HCT116 (cell line): ENCODE measurements at regions not wholly inside any gene's neighbourhood (a gene's known extent, or its start where the extent isn't known, plus 50 kb on each side); places are given as distances from the start of the nearest gene placed in this dataset.

Experiments
- ATAC-seq: fragments of 200-7000 bp; cut with Tn5 transposase; 2 replicates; pipeline ENCODE4 v1.9.1; 2020; ENCODE audit warnings: mild to moderate bottlenecking, moderate library complexity
- BruUV-seq: library from RNA; stranded (reverse); fragments of 400-500 nt; replicated peaks from 2 replicates; lab custom pipeline; 2021; lab: Mats Ljungman, UMichigan
- CTCF ChIA-PET: fragments of 300-600 bp; sonication (Branson Sonifier 250); formaldehyde crosslinking; loops from one replicate; lab custom pipeline; 2021; ENCODE audit warnings: antibody characterized with exemption; lab: Charles Lee
- POLR2A ChIA-PET: fragments of 300-600, 350-600 bp; sonication (Branson Sonifier 250); formaldehyde crosslinking; loops from one replicate; lab custom pipeline; 2021; ENCODE audit warnings: antibody characterized with exemption; lab: Charles Lee
- RAD21 ChIA-PET, 2 experiments: fragments of 300-600 bp; sonication (Branson Sonifier 250); formaldehyde crosslinking; loops; one replicate each; lab custom pipeline; 2023; ENCODE audit warnings: low total read pairs in 2 of 2; ENCODE audit not compliant: uncharacterized antibody in 2 of 2, unreplicated experiment in 2 of 2, low non-redundant PET in 1 of 2; lab: Charles Lee
- DNase-seq: peaks from one replicate; pipeline ENCODE4 v3.0.0-alpha.2; 2010; ENCODE audit warnings: low read depth, low spot score
- H2AFZ ChIP-seq: fragments of 200-600 bp; shearing (Covaris generic), sonication (generic); 2 replicates; pipeline ENCODE4 v1.6.1; 2017; ENCODE audit warnings: low read depth, mixed run types, mixed read lengths, antibody characterized with exemption, low read length; ENCODE audit not compliant: poor library complexity, severe bottlenecking
- H3K27ac ChIP-seq: 2 replicates; pipeline ENCODE4 v1.5.1; 2012; ENCODE audit warnings: low read depth, low read length
- H3K27me3 ChIP-seq: fragments of 200-600 bp; sonication (generic); 2 replicates; pipeline ENCODE4 v1.6.1; 2016; ENCODE audit warnings: mixed run types, low read length, mixed read lengths; ENCODE audit not compliant: insufficient read depth
- H3K36me3 ChIP-seq, 2 experiments: fragments of 200-500 bp in 1 of 2; fragments of 200-600 bp in 1 of 2; sonication (Bioruptor generic) in 1 of 2; sonication (generic) in 1 of 2; 2 replicates each; pipeline versions ENCODE4 v1.5.1 to v1.6.1; 2014 to 2016; ENCODE audit warnings: low read length in 2 of 2, inconsistent platforms in 1 of 2, mixed read lengths in 1 of 2, mixed run types in 1 of 2; ENCODE audit not compliant: insufficient read depth in 2 of 2, control insufficient read depth in 1 of 2
- H3K4me1 ChIP-seq, 2 experiments: fragments of 200-600 bp in 1 of 2; sonication (generic) in 1 of 2; 2 replicates each; pipeline versions ENCODE4 v1.5.1 to v1.6.1; 2012 to 2017; ENCODE audit warnings: low read length in 2 of 2, inconsistent platforms in 1 of 2, mild to moderate bottlenecking in 1 of 2, mixed read lengths in 1 of 2, mixed run types in 1 of 2, moderate library complexity in 1 of 2; ENCODE audit not compliant: insufficient read depth in 2 of 2, control insufficient read depth in 1 of 2
- H3K4me2 ChIP-seq: fragments of 200-600 bp; sonication (generic); 2 replicates; pipeline ENCODE4 v1.6.1; 2017; ENCODE audit warnings: mixed run types, low read length, mixed read lengths
- H3K4me3 ChIP-seq, 2 experiments: fragments of 200-600 bp in 1 of 2; sonication (generic) in 1 of 2; replicated peaks in 1 of 2; 2 replicates each; pipeline ENCODE4 v1.5.1; 2011 to 2016; ENCODE audit warnings: low read length in 2 of 2, control low read depth in 1 of 2, low read depth in 1 of 2, mild to moderate bottlenecking in 1 of 2, mixed read lengths in 1 of 2, mixed run types in 1 of 2
- H3K79me2 ChIP-seq: fragments of 200-600 bp; sonication (generic); 2 replicates; pipeline ENCODE4 v1.6.1; 2017; ENCODE audit warnings: mild to moderate bottlenecking, mixed run types, low read length, moderate library complexity, mixed read lengths; ENCODE audit not compliant: insufficient read depth
- H3K9ac ChIP-seq: fragments of 200-600 bp; sonication (generic); 2 replicates; pipeline ENCODE4 v1.6.1; 2016; ENCODE audit warnings: low read length, mixed read lengths
- H3K9me2 ChIP-seq: fragments of 200-600 bp; sonication (generic), shearing (Covaris generic); 2 replicates; pipeline ENCODE4 v1.6.1; 2017; ENCODE audit warnings: mixed run types, mild to moderate bottlenecking, moderate library complexity; ENCODE audit not compliant: insufficient read depth
- H3K9me3 ChIP-seq, 2 experiments: fragments of 200-500 bp in 1 of 2; fragments of 200-600 bp in 1 of 2; sonication (Bioruptor generic) in 1 of 2; sonication (generic) in 1 of 2; 2 replicates each; pipeline ENCODE4 v1.6.1; 2014 to 2017; ENCODE audit warnings: low read length in 2 of 2, mixed read lengths in 2 of 2, inconsistent platforms in 1 of 2, low read depth in 1 of 2, mild to moderate bottlenecking in 1 of 2, mixed run types in 1 of 2, moderate library complexity in 1 of 2; ENCODE audit not compliant: control insufficient read depth in 1 of 2, insufficient read depth in 1 of 2
- H4K20me1 ChIP-seq: fragments of 200-600 bp; sonication (generic), shearing (Covaris generic); 2 replicates; pipeline ENCODE4 v1.6.1; 2017; ENCODE audit warnings: mixed run types, mild to moderate bottlenecking, moderate library complexity; ENCODE audit not compliant: insufficient read depth
- ATF3 ChIP-seq: IDR thresholded peaks from 2 replicates; pipeline ENCODE4 v1.6.1; 2012
- CBX3 ChIP-seq: IDR thresholded peaks from 2 replicates; pipeline ENCODE4 v1.6.1; 2012; ENCODE audit warnings: low read depth
- CEBPB ChIP-seq: IDR thresholded peaks from 2 replicates; pipeline ENCODE4 v1.6.1; 2012; ENCODE audit warnings: low read depth
- CTCF ChIP-seq, 3 experiments: fragments of 200-600 bp in 1 of 3; sonication (generic) in 1 of 3; IDR thresholded peaks in 2 of 3; conservative IDR thresholded peaks in 1 of 3; 2 replicates each; pipeline ENCODE4 v1.5.1; 2012 to 2017; ENCODE audit warnings: low read depth in 2 of 3, low read length in 2 of 3, antibody characterized with exemption in 1 of 3, borderline replicate concordance in 1 of 3, control low read depth in 1 of 3, mild to moderate bottlenecking in 1 of 3, mixed read lengths in 1 of 3, mixed run types in 1 of 3, moderate library complexity in 1 of 3; ENCODE audit not compliant: insufficient read depth in 1 of 3
- EGR1 ChIP-seq: IDR thresholded peaks from 2 replicates; pipeline ENCODE4 v1.6.1; 2012; ENCODE audit warnings: low read depth
- ELF1 ChIP-seq: IDR thresholded peaks from 2 replicates; pipeline ENCODE4 v1.6.1; 2012; ENCODE audit warnings: low read depth, borderline replicate concordance
- EZH2 ChIP-seq: fragments of 200-600 bp; sonication (generic); IDR thresholded peaks from 2 replicates; pipeline ENCODE4 v1.6.1; 2017; ENCODE audit warnings: antibody characterized with exemption, mixed run types
- EZH2phosphoT487 ChIP-seq: fragments of 200-600 bp; IDR thresholded peaks from 2 replicates; pipeline ENCODE4 v1.6.1; 2018; ENCODE audit warnings: antibody characterized with exemption, borderline replicate concordance
- FOSL1 ChIP-seq: IDR thresholded peaks from 2 replicates; pipeline ENCODE4 v1.6.1; 2012; ENCODE audit warnings: low read depth
- MAX ChIP-seq: IDR thresholded peaks from 2 replicates; pipeline ENCODE4 v1.6.1; 2012
- POLR2A ChIP-seq: IDR thresholded peaks from 2 replicates; pipeline ENCODE4 v1.7.0; 2011; ENCODE audit warnings: borderline replicate concordance; ENCODE audit not compliant: insufficient read depth, insufficient read length; ENCODE audit errors: extremely low read depth
- POLR2AphosphoS5 ChIP-seq: IDR thresholded peaks from 2 replicates; pipeline ENCODE4 v1.6.1; 2011; ENCODE audit warnings: mild to moderate bottlenecking, low read depth, low read length, moderate library complexity
- RAD21 ChIP-seq: IDR thresholded peaks from 2 replicates; pipeline ENCODE4 v1.6.1; 2012; ENCODE audit warnings: low read depth, mild to moderate bottlenecking
- SIN3A ChIP-seq: IDR thresholded peaks from 2 replicates; pipeline ENCODE4 v1.6.1; 2012; ENCODE audit warnings: low read depth
- TCF7L2 ChIP-seq: IDR thresholded peaks from 2 replicates; pipeline ENCODE4 v1.7.0; 2011; ENCODE audit warnings: borderline replicate concordance, inconsistent platforms; ENCODE audit not compliant: insufficient read depth, insufficient read length; ENCODE audit errors: extremely low read depth
- YY1 ChIP-seq: IDR thresholded peaks from 2 replicates; pipeline ENCODE4 v1.6.1; 2011; ENCODE audit warnings: low read length, low read depth, moderate library complexity, mild to moderate bottlenecking; ENCODE audit not compliant: insufficient replicate concordance; ENCODE audit errors: extremely low read depth
- ZFX ChIP-seq: fragments of 450-650 bp; IDR thresholded peaks from 2 replicates; pipeline ENCODE4 v1.6.1; 2017
- ZNF274 ChIP-seq: fragments of 200-500 bp; sonication (Bioruptor generic); IDR thresholded peaks from 2 replicates; pipeline ENCODE4 v1.6.1; 2014; ENCODE audit warnings: mild to moderate bottlenecking, low read depth, low read length, inconsistent platforms
- intact Hi-C: fragments of 100-400 bp; cut with micrococcal nuclease; formaldehyde crosslinking; loops from 2 replicates; pipeline ENCODE4 v1.10.0; 2022
- TF ChIP-seq, protein P1 (sequence below): IDR thresholded peaks from 2 replicates; pipeline ENCODE4 v1.6.1; 2012; ENCODE audit warnings: low read depth

DNA sequence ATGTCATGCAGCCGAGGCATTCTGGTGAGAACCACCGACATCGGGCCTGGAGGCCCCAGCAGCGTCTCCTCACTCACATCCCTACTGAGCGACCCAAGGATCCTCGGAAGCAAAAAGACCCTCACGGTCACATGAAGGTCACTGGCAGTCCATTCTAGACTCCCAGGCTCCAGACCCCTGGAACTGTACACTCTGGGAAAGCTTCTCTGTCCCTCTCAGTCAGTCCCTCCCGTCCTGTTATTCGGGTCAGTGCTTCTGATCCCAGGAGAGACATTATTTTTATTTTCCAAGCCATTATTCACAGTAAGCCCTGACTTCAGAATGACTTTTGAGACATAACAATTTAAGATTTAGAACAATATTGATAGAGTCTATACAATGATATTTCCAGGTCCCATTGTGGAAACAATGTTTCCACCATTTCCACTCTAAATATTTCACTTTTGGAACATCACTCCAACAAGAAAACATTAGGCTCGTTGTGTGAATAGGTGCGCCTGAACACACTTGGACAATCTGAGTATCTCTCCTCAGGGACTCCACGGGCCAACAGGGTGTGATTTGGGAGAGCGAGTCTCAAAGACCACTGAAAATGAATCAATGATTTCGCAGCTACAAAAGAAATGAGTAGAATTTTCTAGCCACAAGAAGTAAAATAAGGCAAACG, 199.7 kb downstream of the SOD2 start (continued):
- TF ChIP-seq CTCF (IDR thresholded peaks at IDR 0.05 in 2 of 3, conservative IDR thresholded peaks at IDR 0.05 in 1 of 3; ENCODE audit: borderline replicate concordance in 1 of 3, insufficient read depth in 1 of 3, low read depth in 2 of 3, low read length in 2 of 3), result no peak

- ChIA-PET RAD21 (no interaction called here), POLR2A (no interaction called here), CTCF (no interaction called here)
- Histone ChIP-seq H3K4me3 (no peak overlapping the region), H4K20me1 (no peaks in the 10 kb centered on the region), H3K9me2 (no peaks in the 10 kb centered on the region; the same call in 1 of the 2 replicates), H3K9ac (no peak overlapping the region), H3K79me2 (no peaks in the 10 kb centered on the region), H3K27me3 (peaks cover 8% of the 10 kb centered on the region), H3K4me1 (no peaks in the 10 kb centered on the region; a peak in 1 of 4 replicates), H3K4me2 (no peak overlapping the region), H3K36me3 (no peaks in the 10 kb centered on the region), H3K9me3 (no peaks in the 10 kb centered on the region), H3K27ac (no peak overlapping the region), H2AFZ (no peak overlapping the region)
- intact Hi-C loops, result no loop called here
- BruUV-seq, result no TSS peak
- DNase-seq (no peak), ATAC-seq (no peak)
- TF ChIP-seq TCF7L2 (no peak), ATF3 (no peak), EZH2phosphoT487 (no peak), POLR2AphosphoS5 (no peak), CEBPB (no peak), ELF1 (no peak), ZNF274 (no peak), POLR2A (no peak), YY1 (no peak), SIN3A (no peak), RAD21 (no peak), FOSL1 (no peak), MAX (no peak), CBX3 (no peak), ZFX (no peak), EGR1 (no peak), EZH2 (no peak)
- TF ChIP-seq, protein P1, sequence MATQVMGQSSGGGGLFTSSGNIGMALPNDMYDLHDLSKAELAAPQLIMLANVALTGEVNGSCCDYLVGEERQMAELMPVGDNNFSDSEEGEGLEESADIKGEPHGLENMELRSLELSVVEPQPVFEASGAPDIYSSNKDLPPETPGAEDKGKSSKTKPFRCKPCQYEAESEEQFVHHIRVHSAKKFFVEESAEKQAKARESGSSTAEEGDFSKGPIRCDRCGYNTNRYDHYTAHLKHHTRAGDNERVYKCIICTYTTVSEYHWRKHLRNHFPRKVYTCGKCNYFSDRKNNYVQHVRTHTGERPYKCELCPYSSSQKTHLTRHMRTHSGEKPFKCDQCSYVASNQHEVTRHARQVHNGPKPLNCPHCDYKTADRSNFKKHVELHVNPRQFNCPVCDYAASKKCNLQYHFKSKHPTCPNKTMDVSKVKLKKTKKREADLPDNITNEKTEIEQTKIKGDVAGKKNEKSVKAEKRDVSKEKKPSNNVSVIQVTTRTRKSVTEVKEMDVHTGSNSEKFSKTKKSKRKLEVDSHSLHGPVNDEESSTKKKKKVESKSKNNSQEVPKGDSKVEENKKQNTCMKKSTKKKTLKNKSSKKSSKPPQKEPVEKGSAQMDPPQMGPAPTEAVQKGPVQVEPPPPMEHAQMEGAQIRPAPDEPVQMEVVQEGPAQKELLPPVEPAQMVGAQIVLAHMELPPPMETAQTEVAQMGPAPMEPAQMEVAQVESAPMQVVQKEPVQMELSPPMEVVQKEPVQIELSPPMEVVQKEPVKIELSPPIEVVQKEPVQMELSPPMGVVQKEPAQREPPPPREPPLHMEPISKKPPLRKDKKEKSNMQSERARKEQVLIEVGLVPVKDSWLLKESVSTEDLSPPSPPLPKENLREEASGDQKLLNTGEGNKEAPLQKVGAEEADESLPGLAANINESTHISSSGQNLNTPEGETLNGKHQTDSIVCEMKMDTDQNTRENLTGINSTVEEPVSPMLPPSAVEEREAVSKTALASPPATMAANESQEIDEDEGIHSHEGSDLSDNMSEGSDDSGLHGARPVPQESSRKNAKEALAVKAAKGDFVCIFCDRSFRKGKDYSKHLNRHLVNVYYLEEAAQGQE, result no peak
These were observed 202.6 kb downstream of the SOD2 start for GRCh38 chr6:159490298-159490937.
